IMR-90 (cell line): ENCODE measurements at regions not wholly inside any gene's neighbourhood (a gene's known extent, or its start where the extent isn't known, plus 50 kb on each side); places are given as distances from the start of the nearest gene placed in this dataset.

ENCODE experiments used
- ATAC-seq: fragments of 200-7000 bp; cut with Tn5 transposase; 2 replicates; pipeline ENCODE4 v1.9.1; 2020; ENCODE audit warnings: low read depth, mild to moderate bottlenecking, moderate library complexity
- BruUV-seq: library from RNA; stranded (reverse); fragments of 400-500 nt; replicated peaks from 2 replicates; lab custom pipeline; 2021; lab: Mats Ljungman, UMichigan
- CTCF ChIA-PET: fragments of 300-600 bp; formaldehyde crosslinking; extraction: SDS; loops from one replicate; lab custom pipeline; 2021; ENCODE audit warnings: antibody characterized with exemption; lab: Yijun Ruan, JAX
- POLR2A ChIA-PET: fragments of 300-600 bp; sonication (Branson Sonifier 250); formaldehyde crosslinking; loops from one replicate; lab custom pipeline; 2022; ENCODE audit warnings: antibody characterized with exemption; ENCODE audit not compliant: unreplicated experiment; lab: Charles Lee
- DNase-seq: peaks from one replicate; pipeline ENCODE4 v3.0.0; 2013
- H2AFZ ChIP-seq: replicated peaks from 2 replicates; pipeline ENCODE3; 2013; ENCODE audit warnings: low read length, mild to moderate bottlenecking; ENCODE audit not compliant: poor library complexity
- H2AK5ac ChIP-seq: 2 replicates; pipeline ENCODE4 v1.6.1; 2013; ENCODE audit warnings: low read depth, low read length, inconsistent platforms
- H2AK9ac ChIP-seq: replicated peaks from 2 replicates; pipeline ENCODE3; 2013; ENCODE audit warnings: mild to moderate bottlenecking, low read depth, low read length, moderate library complexity; ENCODE audit not compliant: poor library complexity
- H2BK120ac ChIP-seq: 2 replicates; pipeline ENCODE4 v1.6.1; 2013; ENCODE audit warnings: low read depth, low read length, inconsistent platforms
- H2BK15ac ChIP-seq: 3 replicates; pipeline ENCODE4 v1.6.1; 2013; ENCODE audit warnings: low read depth, low read length, inconsistent platforms
- H2BK20ac ChIP-seq: 2 replicates; pipeline ENCODE4 v1.6.1; 2013; ENCODE audit warnings: low read depth, mild to moderate bottlenecking, inconsistent platforms, low read length, moderate library complexity
- H2BK5ac ChIP-seq: 2 replicates; pipeline ENCODE4 v1.6.1; 2013; ENCODE audit warnings: mild to moderate bottlenecking, low read depth, low read length, inconsistent platforms; ENCODE audit not compliant: poor library complexity, severe bottlenecking
- H3K14ac ChIP-seq: replicated peaks from 2 replicates; pipeline ENCODE4 v1.6.1; 2013; ENCODE audit warnings: low read depth, low read length, inconsistent platforms
- H3K18ac ChIP-seq: 2 replicates; pipeline ENCODE4 v1.6.1; 2013; ENCODE audit warnings: low read depth, low read length, control low read depth
- H3K23ac ChIP-seq: 2 replicates; pipeline ENCODE4 v1.6.1; 2013; ENCODE audit warnings: low read depth, low read length, inconsistent platforms
- H3K27ac ChIP-seq: 2 replicates; pipeline ENCODE4 v1.5.1; 2013; ENCODE audit warnings: mild to moderate bottlenecking, control low read depth, low read length; ENCODE audit not compliant: insufficient read depth
- H3K27me3 ChIP-seq: 2 replicates; pipeline ENCODE4 v1.6.1; 2013; ENCODE audit warnings: low read length; ENCODE audit not compliant: control insufficient read depth, insufficient read depth
- H3K36me3 ChIP-seq: 2 replicates; pipeline ENCODE4 v1.6.1; 2013; ENCODE audit warnings: low read length, mixed read lengths; ENCODE audit not compliant: control insufficient read depth, insufficient read depth
- H3K4ac ChIP-seq: 2 replicates; pipeline ENCODE4 v1.6.1; 2013; ENCODE audit warnings: low read depth, low read length, inconsistent platforms
- H3K4me1 ChIP-seq: 2 replicates; pipeline ENCODE4 v1.6.1; 2013; ENCODE audit warnings: low read length, mixed read lengths; ENCODE audit not compliant: control insufficient read depth, insufficient read depth
- H3K4me2 ChIP-seq: 2 replicates; pipeline ENCODE4 v1.6.1; 2013; ENCODE audit warnings: low read depth, mild to moderate bottlenecking, control low read depth, low read length, moderate library complexity
- H3K4me3 ChIP-seq: 2 replicates; pipeline ENCODE4 v1.5.1; 2013; ENCODE audit warnings: low read depth, mild to moderate bottlenecking, control low read depth, low read length, moderate library complexity; ENCODE audit not compliant: insufficient read depth
- H3K56ac ChIP-seq: 2 replicates; pipeline ENCODE4 v1.6.1; 2013; ENCODE audit warnings: low read length, inconsistent platforms; ENCODE audit not compliant: insufficient read depth; ENCODE audit errors: extremely low read depth
- H3K79me1 ChIP-seq, 2 experiments: 2 replicates each; pipeline ENCODE4 v1.6.1; 2013; ENCODE audit warnings: low read length in 2 of 2, inconsistent platforms in 1 of 2, low read depth in 1 of 2
- H3K9ac ChIP-seq: 2 replicates; pipeline ENCODE4 v1.6.1; 2013; ENCODE audit warnings: low read depth, low read length, control low read depth
- H3K9me1 ChIP-seq: 2 replicates; pipeline ENCODE4 v1.6.1; 2013; ENCODE audit warnings: low read length, inconsistent platforms; ENCODE audit not compliant: insufficient read depth
- H3K9me3 ChIP-seq: 2 replicates; pipeline ENCODE4 v1.6.1; 2013; ENCODE audit warnings: low read length; ENCODE audit not compliant: control insufficient read depth, insufficient read depth
- H4K20me1 ChIP-seq: 2 replicates; pipeline ENCODE4 v1.6.1; 2013; ENCODE audit warnings: low read length, inconsistent platforms; ENCODE audit not compliant: insufficient read depth
- H4K5ac ChIP-seq: 2 replicates; pipeline ENCODE4 v1.6.1; 2013; ENCODE audit warnings: mild to moderate bottlenecking, low read depth, low read length, control low read depth
- H4K8ac ChIP-seq, 2 experiments: 2 replicates each; pipeline ENCODE4 v1.6.1; 2013; ENCODE audit warnings: low read depth in 2 of 2, low read length in 2 of 2, control low read depth in 1 of 2, inconsistent platforms in 1 of 2
- H4K91ac ChIP-seq: 2 replicates; pipeline ENCODE4 v1.6.1; 2013; ENCODE audit warnings: low read depth, low read length, inconsistent platforms; ENCODE audit not compliant: insufficient read depth
- CEBPB ChIP-seq: IDR thresholded peaks from 2 replicates; pipeline ENCODE4 v1.6.1; 2012; ENCODE audit warnings: low read depth, low read length, improper control_type of control experiment
- CHD1 ChIP-seq: IDR thresholded peaks from 2 replicates; pipeline ENCODE4 v1.6.1; 2012; ENCODE audit warnings: low read depth, low read length, improper control_type of control experiment
- FOS ChIP-seq: fragments of 150-350 bp; IDR thresholded peaks from 2 replicates; pipeline ENCODE4 v1.6.1; 2016; ENCODE audit warnings: low read depth, low read length
- MAFK ChIP-seq: IDR thresholded peaks from 2 replicates; pipeline ENCODE4 v1.6.1; 2012; ENCODE audit warnings: low read depth, low read length, improper control_type of control experiment
- MAZ ChIP-seq: IDR thresholded peaks from 2 replicates; pipeline ENCODE4 v1.6.1; 2012; ENCODE audit warnings: low read depth, mild to moderate bottlenecking, low read length, improper control_type of control experiment, moderate library complexity, borderline replicate concordance
- MXI1 ChIP-seq: IDR thresholded peaks from 2 replicates; pipeline ENCODE4 v1.6.1; 2012; ENCODE audit warnings: low read depth, mild to moderate bottlenecking, low read length, moderate library complexity, borderline replicate concordance
- POLR2A ChIP-seq: IDR thresholded peaks from 2 replicates; pipeline ENCODE4 v1.6.1; 2012; ENCODE audit warnings: mild to moderate bottlenecking, low read depth, low read length
- RCOR1 ChIP-seq: IDR thresholded peaks from 2 replicates; pipeline ENCODE4 v1.6.1; 2012; ENCODE audit warnings: mild to moderate bottlenecking, low read length, improper control_type of control experiment; ENCODE audit not compliant: insufficient replicate concordance
- RFX5 ChIP-seq: IDR thresholded peaks from 2 replicates; pipeline ENCODE4 v1.8.0; 2012; ENCODE audit warnings: low read depth, mild to moderate bottlenecking, low read length, moderate library complexity
- SMC3 ChIP-seq: fragments of 150-350 bp; IDR thresholded peaks from 2 replicates; pipeline ENCODE4 v1.6.1; 2016; ENCODE audit warnings: low read depth, mild to moderate bottlenecking, antibody characterized with exemption, low read length, moderate library complexity
- WGBS, 2 experiments: methylation state at CpG; one replicate each; pipeline versions ENCODE4 v1.1.5 to v1.1.7; 2013; ENCODE audit warnings: missing lambda C conversion rate in 2 of 2; ENCODE audit not compliant: insufficient read length in 1 of 2; ENCODE audit errors: extremely low coverage in 2 of 2; 5-methylcytosine and 5-hydroxymethylcytosine counted together
- dilution Hi-C: fragments of 300-500 bp; cut with HindIII; formaldehyde crosslinking; loops from one replicate; pipeline ENCODE4 v1.14.3; 2018; ENCODE audit warnings: low sequenced_read_pairs; ENCODE audit not compliant: unreplicated experiment
- in situ Hi-C: fragments of 300-500 bp; cut with MboI; formaldehyde crosslinking; loops from 3 replicates; pipeline ENCODE4 v1.14.3; 2019; ENCODE audit warnings: low sequenced_read_pairs, inconsistent platforms, mixed read lengths
- intact Hi-C: fragments of 100-400 bp; cut with micrococcal nuclease; formaldehyde crosslinking; loops from 2 replicates; pipeline ENCODE4 v1.10.0; 2022
- TF ChIP-seq, protein P1 (sequence below): conservative IDR thresholded peaks from 2 replicates; pipeline ENCODE4 v1.5.1; 2012; ENCODE audit warnings: mild to moderate bottlenecking, low read depth, low read length, improper control_type of control experiment

DNA sequence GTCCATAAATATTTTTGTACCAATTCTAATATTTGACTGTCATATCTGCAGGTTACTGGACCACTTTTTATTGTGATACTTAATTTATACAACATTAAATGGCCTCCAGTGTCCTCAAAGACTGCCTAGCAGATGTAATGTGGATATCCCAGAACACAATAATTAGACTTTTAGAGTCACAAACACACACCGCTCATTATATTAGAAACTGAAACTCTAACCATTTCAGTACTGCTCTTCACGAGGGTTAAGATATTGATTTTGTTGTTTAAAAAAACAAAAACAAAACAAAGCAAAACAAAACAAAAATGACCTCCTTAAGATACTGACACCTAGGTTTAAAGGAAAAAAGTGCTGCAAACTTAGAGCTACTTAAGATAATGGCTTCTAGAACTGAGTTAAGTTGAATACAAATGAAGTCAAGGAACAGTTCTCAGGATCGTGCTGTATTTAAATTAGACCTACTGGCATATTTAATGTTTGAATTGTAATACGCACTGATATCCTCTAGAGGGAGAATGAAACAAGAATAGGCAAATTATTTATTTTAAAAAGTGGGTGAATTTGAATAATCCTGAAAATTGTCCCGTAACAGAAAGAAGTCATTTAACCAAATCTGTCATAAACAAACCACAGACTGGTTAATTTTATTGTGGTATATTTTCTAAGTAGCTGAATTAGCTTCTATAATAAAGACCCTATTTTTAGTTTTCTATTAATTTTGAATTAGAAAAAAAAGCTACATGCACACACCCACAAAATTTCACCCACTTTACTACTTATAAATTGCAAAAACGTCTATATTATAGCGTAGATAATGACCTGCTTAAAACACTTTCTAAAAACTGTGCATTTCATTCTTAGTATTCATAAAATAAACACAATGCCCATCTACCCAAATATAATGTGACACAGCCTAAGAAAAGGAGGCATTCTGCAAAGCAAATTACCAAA lies 395.2 kb upstream of the DCN start (continued):
- TF ChIP-seq FOS (no peak), MAZ (no peak)

DNA sequence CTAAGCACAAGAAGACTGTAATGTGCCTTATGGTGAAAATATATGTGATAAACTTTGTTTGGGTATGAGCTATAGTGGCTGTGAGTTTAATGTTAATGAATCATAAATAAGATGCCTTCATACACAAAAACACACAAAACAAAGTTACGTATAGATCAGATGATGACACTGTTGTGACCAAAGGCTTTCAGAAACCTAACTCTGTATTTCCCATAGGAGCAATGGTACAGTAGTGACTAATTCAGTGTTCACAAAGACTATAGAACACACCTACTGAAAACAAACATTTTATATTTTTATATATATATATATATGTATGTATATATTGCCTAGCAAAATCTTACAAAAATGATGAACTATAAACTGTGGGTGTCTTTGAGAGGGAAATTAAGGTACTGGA lies 393.8 kb upstream of the DCN start:
- Histone ChIP-seq H4K20me1 (no peaks in the 10 kb centered on the region), H3K4ac (no peak overlapping the region), H3K9me1 (no peaks in the 10 kb centered on the region), H4K91ac (no peak overlapping the region), H2BK120ac (no peak overlapping the region), H3K9me3 (no peaks in the 10 kb centered on the region), H3K18ac (no peak overlapping the region), H2BK20ac (no peak overlapping the region), H3K23ac (no peak overlapping the region), H3K36me3 (no peaks in the 10 kb centered on the region), H3K4me1 (no peaks in the 10 kb centered on the region), H2AFZ (no peak overlapping the region), H3K27me3 (no peaks in the 10 kb centered on the region; the same call in 1 of the 2 replicates), H2BK5ac (no peak overlapping the region), H2AK5ac (no peak overlapping the region), H3K9ac (no peak overlapping the region), H3K56ac (no peak overlapping the region), H3K4me2 (no peak overlapping the region), H2AK9ac (no peak overlapping the region), H3K4me3 (no peak overlapping the region), H4K8ac (no peak overlapping the region), H2BK15ac (no peak overlapping the region), H3K79me1 (no peaks in the 10 kb centered on the region), H3K14ac (no peak overlapping the region), H3K27ac (no peak overlapping the region), H4K5ac (no peak overlapping the region)
- DNase-seq (no peak), ATAC-seq (no peak)
- TF ChIP-seq CHD1 (no peak), RFX5 (no peak), RCOR1 (no peak), SMC3 (no peak), MXI1 (no peak), POLR2A (no peak), FOS (no peak), MAFK (no peak), CEBPB (no peak), MAZ (no peak)
- TF ChIP-seq, protein P1, sequence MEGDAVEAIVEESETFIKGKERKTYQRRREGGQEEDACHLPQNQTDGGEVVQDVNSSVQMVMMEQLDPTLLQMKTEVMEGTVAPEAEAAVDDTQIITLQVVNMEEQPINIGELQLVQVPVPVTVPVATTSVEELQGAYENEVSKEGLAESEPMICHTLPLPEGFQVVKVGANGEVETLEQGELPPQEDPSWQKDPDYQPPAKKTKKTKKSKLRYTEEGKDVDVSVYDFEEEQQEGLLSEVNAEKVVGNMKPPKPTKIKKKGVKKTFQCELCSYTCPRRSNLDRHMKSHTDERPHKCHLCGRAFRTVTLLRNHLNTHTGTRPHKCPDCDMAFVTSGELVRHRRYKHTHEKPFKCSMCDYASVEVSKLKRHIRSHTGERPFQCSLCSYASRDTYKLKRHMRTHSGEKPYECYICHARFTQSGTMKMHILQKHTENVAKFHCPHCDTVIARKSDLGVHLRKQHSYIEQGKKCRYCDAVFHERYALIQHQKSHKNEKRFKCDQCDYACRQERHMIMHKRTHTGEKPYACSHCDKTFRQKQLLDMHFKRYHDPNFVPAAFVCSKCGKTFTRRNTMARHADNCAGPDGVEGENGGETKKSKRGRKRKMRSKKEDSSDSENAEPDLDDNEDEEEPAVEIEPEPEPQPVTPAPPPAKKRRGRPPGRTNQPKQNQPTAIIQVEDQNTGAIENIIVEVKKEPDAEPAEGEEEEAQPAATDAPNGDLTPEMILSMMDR, result no peak
- intact Hi-C loops, result no loop called here
- no TSS peak for BruUV-seq
- in situ Hi-C loops, result no loop called here
- CTCF ChIA-PET, result interaction anchor here (3.4 kb wide), 1 partner anchor 14 kb away, joined by 13 read pairs; no protein-coding TSS in a partner anchor
- dilution Hi-C loops, result no loop called here
- POLR2A ChIA-PET, result no interaction called here
- no CpG with 5 or more reads among the region's 1 CpG for WGBS, 2 experiments
